Stimulated activated naive CD8-positive, alpha-beta T cell treated with anti-CD3 and anti-CD28 coated beads, Interleukin-15, Interleukin-2, amounts not matched to agents 100 U/mL and 50 U/mL, for 24 hours (primary cell): ENCODE measurements at regions not wholly inside any gene's neighbourhood (a gene's known extent, or its start where the extent isn't known, plus 50 kb on each side); places are given as distances from the start of the nearest gene placed in this dataset.
"Not testable (repeated sequence)": the region's sequence is repeated elsewhere in the genome, so short reads cannot be mapped to it uniquely, and the experiment has no call there.

Experiments used
- ATAC-seq: fragments of 150-1000 bp; cut with Tn5 transposase; one replicate; pipeline ENCODE4 v1.10.0; 2021
- DNase-seq: peaks from one replicate; pipeline ENCODE4 v3.0.0; 2021

DNA sequence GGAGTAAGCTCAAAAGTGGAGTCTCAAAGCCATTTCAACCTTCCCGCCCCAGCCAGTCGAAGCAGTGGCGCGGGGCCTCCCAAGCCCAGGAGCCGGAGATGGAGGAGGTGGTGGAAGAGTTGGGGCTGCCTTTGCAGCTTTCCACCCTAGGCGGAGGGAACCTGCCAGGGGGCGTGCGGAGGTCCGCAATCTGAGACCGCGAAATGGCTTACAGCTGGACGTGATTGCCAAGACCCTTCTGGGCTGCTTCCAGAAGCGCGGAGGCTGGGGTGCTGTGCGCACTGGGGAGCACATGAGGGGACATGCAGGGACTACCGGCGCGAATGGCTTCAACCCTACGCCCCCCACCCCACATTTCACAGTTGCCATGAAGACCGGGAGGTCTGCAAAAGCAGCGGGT lies 86.2 kb downstream of the PRR15 start:
- ATAC-seq: no peak
- no peak for DNase-seq

DNA sequence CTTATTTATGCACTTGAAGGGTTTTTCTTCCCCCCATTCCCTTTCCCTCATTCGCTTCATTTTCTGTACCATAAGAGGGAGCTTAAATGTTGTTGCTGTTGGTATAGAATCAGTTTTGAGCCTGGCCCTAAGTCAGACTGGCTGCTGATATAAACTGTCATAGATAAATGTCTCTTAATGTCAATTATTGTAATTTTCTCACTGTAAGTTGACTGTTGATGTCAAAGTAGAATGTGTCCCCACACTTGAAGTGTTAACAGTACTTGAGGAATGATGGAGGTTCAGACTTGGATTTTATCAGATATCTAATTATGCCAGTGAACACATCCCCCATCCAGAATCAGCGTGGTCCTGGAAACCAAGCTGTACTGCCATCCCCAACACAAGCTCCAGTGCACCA lies 87.8 kb downstream of the PRR15 start:
- no peak for ATAC-seq
- no peak for DNase-seq

DNA sequence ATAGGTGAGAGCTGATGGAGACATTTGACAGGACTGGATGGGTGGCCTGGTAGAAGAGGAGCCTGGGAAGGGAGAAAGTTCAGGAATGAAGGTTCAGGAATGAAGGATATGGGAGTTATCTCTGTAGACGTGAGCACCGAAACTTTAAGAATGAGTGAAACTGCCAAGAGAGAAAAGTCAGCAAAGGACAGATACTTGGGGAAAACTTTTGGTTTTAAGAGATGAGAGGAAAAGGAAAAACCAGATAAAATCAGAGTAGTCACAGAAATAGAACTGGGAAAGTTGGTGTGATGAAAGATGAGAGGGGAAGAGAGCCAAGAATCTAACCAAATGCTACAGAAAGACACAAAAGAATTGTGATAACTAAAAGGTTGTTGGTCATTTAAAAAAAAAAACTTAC lies 88.9 kb downstream of the PRR15 start:
- DNase-seq (no peak), ATAC-seq (no peak)

DNA sequence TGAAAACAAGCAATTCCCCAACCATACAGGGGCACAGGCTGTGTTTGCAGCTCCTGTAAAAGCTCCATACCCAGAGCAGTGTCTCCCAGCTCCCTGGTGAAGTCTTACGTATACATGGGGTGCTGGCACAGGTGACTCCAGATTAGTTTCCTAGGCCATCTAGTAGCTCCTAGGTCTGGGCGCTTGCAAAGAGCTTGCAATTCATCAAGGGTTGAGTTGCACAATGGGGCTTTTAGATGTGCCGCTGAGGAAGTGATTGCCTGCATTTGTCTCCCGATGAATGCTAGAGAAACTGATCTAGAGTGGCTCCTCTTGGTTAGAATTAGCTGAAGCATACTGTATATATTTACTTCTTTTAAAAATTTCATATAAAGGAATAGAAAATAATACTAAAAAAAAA lies 90.7 kb downstream of the PRR15 start:
- ATAC-seq: not testable (repeated sequence)

DNA sequence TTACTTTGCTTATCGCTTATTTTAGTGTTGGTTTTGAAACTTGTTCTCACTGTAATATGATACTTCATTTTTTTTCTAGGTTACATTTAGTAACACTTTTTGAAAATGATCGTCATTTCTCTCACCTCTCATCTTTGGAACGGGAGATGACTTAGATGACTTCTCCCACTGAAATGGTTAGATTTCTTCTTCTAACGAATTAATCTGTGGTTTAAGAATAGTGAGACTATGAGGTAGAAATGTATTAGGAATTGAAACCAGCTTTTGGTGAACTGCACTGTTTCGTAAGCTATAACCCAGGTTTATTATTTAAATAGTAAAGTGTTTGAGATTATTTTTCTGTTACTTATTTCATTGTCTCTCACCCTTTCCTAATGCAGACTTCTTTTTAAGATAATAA lies 93.7 kb downstream of the PRR15 start:
- no peak for ATAC-seq
- DNase-seq: no peak

More for the DNA sequence above, 90.7 kb downstream of the PRR15 start:
- not testable (repeated sequence) for DNase-seq

DNA sequence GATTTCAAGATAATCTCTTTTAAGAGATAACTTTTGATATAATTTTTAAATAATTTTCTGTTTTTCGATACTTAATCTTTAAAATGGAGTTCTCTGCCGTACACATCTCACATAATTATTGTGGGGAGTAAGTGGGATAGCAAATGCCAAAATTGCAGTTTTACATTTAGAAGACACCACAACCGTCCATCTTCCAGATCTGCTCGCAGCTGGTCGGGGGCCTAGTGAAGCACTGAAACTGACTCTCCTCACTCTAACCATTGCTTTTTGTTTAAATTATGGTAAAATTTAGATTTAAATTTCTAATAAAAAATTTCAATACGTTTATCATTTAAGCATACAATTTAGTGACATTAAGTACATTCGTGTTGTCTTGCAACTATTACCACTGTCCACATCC lies 94.2 kb downstream of the PRR15 start:
- no peak for ATAC-seq

DNA sequence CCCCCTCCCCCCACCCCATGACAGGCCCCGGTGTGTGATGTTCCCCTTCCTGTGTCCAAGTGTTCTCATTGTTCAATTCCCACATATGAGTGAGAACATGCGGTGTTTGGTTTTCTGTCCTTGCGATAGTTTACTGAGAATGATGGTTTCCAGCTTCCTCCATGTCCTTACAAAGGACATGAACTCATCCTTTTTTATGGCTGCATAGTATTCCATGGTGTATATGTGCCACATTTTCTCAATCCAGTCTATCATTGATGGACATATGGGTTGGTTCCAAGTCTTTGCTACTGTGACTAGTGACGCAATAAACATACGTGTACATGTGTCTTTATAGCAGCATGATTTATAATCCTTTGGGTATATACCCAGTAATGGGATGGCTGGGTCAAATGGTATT lies 95.6 kb downstream of the PRR15 start:
- not testable (repeated sequence) for DNase-seq, ATAC-seq

More for the DNA sequence above, 94.2 kb downstream of the PRR15 start:
- no peak for DNase-seq

DNA sequence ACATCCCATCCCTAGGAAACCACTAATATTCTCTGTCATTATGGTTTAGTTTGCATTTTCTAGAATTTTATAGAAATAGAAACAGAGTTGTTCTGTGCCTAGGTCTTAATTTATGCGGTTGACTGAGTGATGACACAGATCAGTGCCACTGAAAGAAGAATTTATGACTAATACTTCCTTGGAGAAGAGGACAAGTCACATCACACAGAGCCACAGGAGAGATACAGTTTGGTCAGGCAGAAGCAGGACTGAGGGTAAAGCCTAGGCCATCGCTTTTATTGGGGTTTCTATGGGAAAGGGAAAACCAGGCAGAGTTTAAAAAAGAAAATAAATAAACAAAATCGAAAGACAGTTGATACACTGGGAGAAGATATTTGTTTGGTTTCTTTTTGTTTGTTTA lies 99.3 kb downstream of the PRR15 start:
- ATAC-seq, DNase-seq: not testable (repeated sequence)

DNA sequence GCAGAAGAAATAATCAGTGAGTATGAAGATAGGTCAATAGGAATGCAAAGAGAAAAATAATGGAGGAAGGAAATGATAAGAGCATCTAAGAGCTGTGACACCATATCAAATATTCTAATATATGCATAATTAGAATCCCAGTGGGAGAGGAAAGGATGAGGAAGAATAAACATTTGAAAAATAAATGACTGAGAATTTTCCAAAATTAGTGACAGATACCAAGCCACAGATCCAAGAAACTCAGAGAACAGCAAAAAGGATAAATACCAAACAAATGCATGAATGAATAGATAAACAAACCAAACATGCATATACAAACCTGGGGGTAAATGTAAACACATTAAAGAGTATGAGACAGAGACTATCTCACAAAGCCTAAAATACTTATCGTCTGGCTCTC lies 101.4 kb downstream of the PRR15 start:
- not testable (repeated sequence) for ATAC-seq, DNase-seq

DNA sequence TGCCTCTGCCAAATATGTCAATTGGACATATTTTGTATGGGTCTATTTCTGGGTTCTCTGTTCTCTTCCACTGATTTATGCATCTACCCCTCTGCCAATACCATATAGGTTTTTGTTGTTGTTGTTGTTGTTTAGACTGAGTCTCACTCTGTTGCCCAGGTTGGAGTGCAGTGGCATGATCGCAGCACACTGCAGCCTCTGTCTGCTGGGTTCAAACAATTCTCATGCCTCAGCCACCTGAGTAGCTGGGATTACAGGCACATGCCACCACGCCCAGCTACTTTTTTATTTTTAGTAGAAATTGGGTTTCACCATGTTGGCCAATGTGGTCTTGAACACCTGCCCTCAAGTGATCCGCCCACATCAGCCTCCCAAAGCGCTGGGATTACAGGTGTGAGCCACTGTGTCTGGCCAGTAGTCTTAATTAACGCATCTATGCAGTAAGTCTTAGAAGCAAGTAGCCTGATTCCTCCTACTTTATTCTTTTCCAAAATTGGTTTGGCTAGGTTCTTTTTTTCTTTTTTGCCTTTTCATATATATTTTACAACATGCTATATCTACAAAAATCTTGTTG lies 103.5 kb downstream of the PRR15 start:
- not testable (repeated sequence) for ATAC-seq, DNase-seq

DNA sequence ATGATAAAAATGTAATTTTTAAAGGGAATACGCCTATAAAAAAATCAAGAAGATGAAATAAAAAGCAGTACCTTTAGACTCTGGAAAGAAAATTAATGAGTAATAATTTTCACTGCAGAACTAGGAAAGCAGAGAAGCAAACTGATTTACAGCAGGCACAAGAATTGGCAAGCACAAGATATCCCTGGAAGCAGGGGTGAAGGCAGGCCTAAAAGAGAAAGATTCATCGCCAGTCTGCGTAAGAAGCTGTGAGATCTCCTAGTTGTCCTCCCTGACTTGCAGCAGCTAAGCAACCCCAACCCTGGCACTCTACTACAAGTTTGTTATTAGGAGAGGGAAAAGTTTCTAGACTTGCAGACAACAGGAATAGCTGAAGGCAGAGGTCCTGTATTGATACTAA lies 107.7 kb downstream of the PRR15 start:
- ATAC-seq, DNase-seq: not testable (repeated sequence)

DNA sequence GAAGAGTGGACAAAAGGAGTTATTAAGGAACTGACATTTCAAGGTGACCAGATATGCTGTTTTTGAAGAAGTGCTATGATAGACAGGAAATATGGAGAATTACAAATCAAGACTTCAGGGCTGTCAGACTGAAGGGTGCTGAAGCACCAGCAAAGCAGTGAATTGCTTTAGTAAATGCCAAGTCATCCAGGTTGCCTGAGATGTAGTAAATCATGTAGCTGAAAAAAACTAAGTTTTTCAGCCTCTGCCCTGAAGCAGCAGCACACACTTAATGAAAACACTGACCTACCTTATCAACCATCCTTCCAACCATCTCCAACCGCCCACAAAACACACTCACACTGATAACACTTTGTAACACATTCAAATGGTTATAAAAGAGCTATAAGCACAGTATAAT lies 110.0 kb downstream of the PRR15 start:
- not testable (repeated sequence) for DNase-seq, ATAC-seq

DNA sequence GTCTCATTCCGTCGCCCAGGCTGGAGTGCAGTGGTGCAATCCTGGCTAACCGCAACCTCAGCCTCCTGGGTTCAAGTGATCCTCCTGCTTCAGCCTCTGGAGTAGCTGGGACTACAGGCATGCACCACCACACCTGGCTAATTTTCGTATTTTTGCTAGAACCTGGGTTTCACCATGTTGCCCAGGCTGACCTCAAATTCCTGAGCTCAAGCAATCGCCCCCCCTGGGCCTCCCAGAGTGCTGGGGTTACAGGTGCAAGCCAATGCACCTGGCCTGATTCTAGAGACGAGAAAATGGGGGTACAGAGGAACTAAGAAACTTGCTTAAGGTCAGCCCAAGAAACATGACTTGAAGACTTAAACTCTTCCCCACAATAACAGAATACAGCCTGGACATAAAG lies 111.0 kb downstream of the PRR15 start:
- DNase-seq, ATAC-seq: not testable (repeated sequence)

DNA sequence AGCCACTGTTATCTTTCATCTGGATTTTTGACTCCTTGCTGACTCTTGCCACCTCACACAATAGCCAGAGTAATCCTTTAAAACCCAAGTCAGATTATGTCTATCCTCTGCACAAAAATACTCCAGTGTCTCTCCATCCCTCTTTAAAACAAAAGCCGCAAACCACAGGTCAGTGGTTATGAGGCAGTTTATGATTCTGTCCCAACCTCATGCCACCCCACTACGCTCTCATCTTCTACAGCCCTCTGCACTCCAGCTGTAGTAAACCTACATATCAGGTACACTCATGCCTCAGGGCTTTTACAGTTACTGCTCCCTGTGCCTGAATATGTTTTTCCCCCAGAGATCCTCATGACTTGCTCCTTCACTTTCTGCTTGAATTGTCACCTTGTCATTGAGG lies 113.6 kb downstream of the PRR15 start:
- ATAC-seq: not testable (repeated sequence)

DNA sequence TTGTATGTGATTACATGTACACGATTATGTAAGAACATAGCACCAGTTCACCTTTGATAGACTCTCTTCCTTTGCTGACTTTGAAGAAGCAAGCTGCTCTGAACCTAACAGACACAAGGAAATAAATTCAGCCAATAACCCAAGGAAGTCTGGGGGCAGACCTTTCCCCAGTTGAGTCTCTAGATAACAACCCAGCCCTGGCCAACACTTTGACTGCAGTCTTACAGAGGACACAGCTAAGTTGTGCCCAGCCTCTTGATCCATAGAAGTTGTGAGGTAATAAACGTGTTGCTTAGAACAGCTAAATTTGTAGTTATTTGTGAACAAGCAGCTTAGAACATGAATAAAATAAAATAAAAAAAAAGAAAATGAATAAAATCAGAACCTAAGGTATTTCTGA lies 116.3 kb downstream of the PRR15 start:
- ATAC-seq: not testable (repeated sequence)

More for the DNA sequence above, 113.6 kb downstream of the PRR15 start:
- DNase-seq: not testable (repeated sequence)

DNA sequence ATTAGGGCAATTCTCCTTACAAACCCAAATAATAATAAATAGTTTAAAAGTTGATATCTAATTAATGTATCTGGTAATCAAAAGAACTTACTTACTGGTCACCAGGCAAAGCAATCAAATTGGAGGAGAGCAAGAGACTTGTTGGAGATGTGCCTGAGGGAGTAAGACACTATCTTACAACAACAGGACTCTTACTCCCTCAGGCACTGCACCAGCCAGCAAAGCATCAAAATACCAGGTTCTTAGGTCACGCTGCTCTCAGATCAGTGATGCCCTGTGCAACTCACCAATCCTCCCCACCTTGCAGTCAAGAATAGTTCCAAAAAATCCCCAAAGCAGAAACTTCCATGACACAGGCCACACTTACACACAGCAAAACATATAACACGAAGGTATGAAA lies 117.0 kb downstream of the PRR15 start:
- DNase-seq, ATAC-seq: not testable (repeated sequence)

More for the DNA sequence above, 116.3 kb downstream of the PRR15 start:
- DNase-seq: not testable (repeated sequence)

DNA sequence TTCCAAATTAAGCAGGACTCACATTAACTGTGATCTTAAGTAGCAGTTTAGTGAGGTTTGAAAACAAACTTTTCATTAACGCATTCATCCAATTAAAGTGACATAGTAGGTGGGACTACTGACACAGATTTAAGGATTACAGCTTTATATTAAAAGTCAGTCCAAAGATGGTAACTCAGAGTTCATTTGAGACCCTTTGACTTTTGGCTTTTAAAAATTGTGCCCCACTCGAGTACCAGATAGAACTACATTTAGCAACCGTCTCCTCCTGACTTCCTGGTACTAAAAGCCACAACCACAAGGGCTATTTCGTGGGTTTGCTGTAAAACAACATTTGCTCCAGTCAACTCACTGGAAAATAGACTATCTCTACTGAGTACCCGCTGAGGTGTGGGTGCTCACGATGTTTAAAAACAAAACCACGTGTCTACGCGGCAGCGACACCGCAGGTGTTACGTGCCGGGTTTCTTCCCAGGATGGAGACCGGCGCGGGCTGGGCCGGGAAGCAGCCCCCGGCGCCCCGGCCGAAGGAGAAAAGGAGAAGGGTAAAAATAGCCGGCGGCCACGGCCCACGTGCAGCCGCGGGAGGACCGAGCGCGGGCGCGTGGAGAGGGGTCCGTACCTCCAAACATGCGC lies 120.6 kb downstream of the PRR15 start:
- ATAC-seq: peak; percentile 41
- not testable (repeated sequence) for DNase-seq

DNA sequence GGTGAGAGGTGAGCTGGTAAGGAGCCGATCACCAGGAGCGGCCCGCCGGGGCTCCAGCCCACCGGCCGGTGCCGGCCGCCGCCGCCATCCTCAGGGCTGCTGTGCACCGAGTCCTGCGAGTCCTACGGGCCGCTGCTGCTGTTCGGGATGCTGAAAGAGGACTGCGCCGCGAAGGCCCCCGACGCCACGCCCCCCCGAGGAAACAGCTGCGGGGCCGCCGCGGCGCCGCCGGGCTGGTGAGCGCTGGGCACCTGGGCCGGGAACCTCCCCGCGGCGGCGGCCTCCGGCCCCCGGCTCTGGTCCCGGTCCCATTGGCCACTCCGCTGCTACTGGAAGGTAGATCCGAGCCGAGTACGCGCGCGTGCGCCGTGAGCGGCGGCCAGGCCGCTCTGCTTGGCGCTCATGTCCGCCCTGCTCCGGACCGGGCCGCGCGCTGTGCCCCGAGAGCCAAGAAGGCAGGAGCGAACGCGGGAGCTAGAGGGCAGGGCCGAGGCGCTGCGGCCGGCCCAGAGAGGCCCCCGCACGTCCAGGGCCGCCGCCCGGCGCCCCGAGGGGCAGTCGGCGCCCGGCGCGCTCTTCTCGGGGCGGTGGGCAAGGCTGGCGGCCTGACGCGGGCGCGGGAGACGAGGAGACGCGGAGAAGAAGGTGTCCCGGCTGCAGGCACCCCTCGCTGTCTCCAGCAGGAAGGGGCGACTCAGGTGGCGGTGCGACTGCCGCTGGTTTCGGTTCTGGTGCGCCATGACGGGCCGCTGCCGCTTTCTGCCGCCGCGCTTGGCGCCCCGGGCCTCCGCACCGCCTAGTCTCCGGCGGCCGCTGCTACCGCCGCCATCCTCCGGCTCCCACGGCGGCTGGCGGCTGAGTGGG lies 121.3 kb upstream of the WIPF3 start:
- DNase-seq (peak; percentile 49), ATAC-seq (peak; percentile 77)

DNA sequence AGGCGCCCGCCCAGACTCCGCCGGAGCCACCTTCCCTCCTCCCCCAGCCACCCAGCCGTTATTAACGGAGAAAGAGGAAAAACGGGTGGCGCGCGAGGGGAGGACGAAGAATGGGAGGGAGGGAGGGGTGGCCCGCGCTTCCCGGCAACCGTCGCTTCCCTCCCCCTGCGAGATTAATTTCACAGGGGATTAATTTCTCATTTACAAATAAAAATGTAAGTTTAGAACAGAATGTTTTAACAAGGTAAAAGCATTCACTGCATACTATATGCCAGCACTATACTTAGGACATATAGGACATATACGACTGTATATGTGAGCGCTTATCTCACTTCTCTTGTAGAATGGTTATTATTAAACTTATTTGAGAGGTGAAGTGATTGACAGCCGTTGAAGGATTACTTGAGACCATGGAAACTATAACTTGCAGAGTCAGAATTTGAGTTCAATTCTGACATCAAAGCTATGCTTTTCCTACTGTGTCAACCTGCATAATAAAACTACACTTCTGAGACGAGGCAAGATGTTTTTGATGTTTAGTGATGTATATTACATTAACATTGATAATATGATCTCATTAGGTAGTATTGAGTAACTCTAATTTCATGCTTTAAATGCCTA lies 120.5 kb upstream of the WIPF3 start:
- ATAC-seq, DNase-seq: not testable (repeated sequence)

DNA sequence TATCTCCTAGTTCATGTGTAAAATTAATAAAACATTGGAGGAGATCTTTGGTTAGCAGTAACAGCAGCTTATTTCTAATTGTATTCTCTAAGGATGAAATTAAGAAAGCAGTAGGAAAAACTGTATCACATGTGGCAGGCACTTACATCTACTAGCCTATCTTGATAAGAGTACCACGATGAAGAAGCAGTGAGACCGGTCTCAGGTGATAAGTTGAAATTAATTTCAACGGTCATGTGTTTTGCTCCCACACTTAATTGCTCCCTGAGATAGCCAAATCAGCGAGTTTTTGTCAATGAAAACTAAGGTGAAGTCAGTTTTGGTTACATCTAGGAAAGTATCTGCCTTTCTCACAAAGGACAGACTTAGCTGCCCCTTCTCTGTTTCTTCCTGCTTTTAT lies 115.8 kb upstream of the WIPF3 start:
- not testable (repeated sequence) for DNase-seq, ATAC-seq

DNA sequence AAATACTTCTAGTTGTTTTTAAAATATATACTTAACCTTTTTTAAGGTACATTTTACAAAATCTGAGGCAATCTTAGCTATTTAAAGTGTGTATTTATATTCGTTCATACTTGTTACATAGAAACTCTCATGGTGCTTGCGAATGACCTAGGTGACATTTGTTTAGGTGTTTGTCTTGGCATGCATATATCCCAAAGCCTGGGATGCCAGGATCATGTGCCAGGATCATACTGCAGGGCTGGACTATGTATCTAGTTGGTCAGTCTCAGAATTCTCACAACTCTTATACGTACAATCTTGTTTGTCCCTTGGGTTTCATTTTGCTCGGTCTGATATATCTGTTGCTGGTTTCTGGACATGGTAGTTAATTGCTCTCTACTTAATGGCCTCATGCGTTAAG lies 109.9 kb upstream of the WIPF3 start:
- ATAC-seq, DNase-seq: not testable (repeated sequence)

DNA sequence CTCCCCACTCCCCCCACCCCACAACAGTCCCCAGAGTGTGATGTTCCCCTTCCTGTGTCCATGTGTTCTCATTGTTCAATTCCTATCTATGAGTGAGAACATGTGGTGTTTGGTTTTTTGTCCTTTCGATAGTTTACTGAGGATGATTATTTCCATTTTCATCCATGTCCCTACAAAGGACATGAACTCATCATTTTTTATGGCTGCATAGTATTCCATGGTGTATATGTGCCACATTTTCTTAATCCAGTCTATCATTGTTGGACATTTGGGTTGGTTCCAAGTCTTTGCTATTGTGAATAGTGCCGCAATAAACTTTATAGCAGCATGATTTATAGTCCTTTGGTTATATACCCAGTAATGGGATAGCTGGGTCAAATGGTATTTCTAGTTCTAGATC lies 106.6 kb upstream of the WIPF3 start:
- not testable (repeated sequence) for ATAC-seq, DNase-seq
